Vagina (tissue), 2 donors: ENCODE measurements at regions not wholly inside any gene's neighbourhood (a gene's known extent, or its start where the extent isn't known, plus 50 kb on each side); places are given as distances from the start of the nearest gene placed in this dataset.

Experiments
- POLR2A ChIP-seq, 2 donors: fragments of 450-650 bp; IDR thresholded peaks; one replicate each; pipeline ENCODE4 v1.6.1; 2017; ENCODE audit warnings: antibody characterized with exemption in 2 of 2, mild to moderate bottlenecking in 2 of 2, moderate library complexity in 2 of 2
- POLR2AphosphoS5 ChIP-seq, 2 donors: sonication (generic); formaldehyde crosslinking; IDR thresholded peaks; one replicate each; pipeline ENCODE4 v1.9.0; 2017; ENCODE audit warnings: antibody characterized with exemption in 2 of 2, mild to moderate bottlenecking in 2 of 2, low read depth in 1 of 2; ENCODE audit not compliant: insufficient read depth in 1 of 2
- TF ChIP-seq, protein P1 (sequence below), 3 experiments: fragments of 450-650 bp in 2 of 3; fragments of 200-600 bp in 1 of 3; sonication (generic) in 1 of 3; IDR thresholded peaks; one replicate each; pipeline ENCODE4 v1.5.1; 2017 to 2019; ENCODE audit warnings: antibody characterized with exemption in 3 of 3, mild to moderate bottlenecking in 2 of 3, moderate library complexity in 2 of 3

DNA sequence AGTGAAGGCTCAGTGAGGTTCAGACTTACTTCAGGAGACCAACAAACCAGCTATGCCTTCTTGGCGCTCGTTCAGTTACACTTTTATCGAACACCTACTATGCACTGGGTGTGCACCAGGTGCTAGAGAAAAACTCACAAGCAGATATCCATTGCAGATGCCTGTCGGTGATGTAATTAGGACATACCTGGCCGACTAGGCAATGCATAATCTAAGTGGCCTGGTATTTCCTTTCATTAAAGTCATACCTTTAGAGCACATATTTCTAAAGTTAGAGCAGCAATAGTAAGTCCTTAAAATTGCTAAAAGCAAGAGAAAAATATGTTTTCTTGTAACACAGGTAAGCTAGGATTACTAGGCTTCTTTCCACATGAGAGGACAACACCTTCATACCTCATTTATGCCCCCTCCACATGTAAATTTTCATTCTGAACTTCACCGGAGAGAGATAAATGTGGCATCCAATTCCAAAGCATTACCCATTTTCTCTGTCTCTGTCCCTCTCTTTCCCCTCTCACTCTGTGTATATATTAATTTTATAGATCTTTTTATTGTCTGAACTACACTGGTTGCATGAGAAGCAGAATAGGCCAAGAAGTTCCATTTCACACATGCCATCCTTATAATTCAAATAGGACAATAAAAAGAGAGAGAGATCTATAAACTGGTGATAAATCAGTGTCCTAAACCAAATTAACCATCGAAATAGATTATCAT, 242.2 kb downstream of the SPTSSA start:
- TF ChIP-seq, protein P1, sequence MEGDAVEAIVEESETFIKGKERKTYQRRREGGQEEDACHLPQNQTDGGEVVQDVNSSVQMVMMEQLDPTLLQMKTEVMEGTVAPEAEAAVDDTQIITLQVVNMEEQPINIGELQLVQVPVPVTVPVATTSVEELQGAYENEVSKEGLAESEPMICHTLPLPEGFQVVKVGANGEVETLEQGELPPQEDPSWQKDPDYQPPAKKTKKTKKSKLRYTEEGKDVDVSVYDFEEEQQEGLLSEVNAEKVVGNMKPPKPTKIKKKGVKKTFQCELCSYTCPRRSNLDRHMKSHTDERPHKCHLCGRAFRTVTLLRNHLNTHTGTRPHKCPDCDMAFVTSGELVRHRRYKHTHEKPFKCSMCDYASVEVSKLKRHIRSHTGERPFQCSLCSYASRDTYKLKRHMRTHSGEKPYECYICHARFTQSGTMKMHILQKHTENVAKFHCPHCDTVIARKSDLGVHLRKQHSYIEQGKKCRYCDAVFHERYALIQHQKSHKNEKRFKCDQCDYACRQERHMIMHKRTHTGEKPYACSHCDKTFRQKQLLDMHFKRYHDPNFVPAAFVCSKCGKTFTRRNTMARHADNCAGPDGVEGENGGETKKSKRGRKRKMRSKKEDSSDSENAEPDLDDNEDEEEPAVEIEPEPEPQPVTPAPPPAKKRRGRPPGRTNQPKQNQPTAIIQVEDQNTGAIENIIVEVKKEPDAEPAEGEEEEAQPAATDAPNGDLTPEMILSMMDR (IDR thresholded peaks at IDR 0.05) = no peak
- TF ChIP-seq POLR2A (IDR thresholded peaks at IDR 0.05) = no peak
- no peak for TF ChIP-seq POLR2AphosphoS5 (IDR thresholded peaks at IDR 0.05; ENCODE audit: insufficient read depth in 1 of 2, low read depth in 1 of 2)
